ENCODE measurements at regions not wholly inside any gene's neighbourhood (a gene's known extent, or its start where the extent isn't known, plus 50 kb on each side); places are given as distances from the start of the nearest gene placed in this dataset.

DNA sequence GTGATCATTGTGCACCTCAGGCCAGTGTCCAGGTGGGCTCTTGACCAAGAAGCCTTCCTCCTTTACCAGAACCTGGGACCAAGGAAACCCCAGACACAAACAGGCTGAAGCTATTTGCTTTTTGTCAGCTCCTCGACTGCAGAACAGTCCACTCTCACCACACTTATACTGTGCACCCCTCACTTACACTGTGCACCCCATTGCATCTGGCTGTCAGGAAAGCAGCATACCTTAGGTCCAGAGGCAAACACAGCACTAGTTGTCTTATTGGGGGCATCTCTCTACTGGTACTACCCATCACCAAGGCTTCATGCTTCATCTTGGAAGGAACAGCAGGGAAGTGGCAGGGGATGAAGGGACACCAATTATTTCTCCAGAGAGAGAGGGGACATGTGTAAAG lies 198.1 kb downstream of the CXCL12 start:
- no peak for TF ChIP-seq EZH2 (IDR thresholded peaks at IDR 0.05; ENCODE audit: low read length)
- TF ChIP-seq, protein P1, sequence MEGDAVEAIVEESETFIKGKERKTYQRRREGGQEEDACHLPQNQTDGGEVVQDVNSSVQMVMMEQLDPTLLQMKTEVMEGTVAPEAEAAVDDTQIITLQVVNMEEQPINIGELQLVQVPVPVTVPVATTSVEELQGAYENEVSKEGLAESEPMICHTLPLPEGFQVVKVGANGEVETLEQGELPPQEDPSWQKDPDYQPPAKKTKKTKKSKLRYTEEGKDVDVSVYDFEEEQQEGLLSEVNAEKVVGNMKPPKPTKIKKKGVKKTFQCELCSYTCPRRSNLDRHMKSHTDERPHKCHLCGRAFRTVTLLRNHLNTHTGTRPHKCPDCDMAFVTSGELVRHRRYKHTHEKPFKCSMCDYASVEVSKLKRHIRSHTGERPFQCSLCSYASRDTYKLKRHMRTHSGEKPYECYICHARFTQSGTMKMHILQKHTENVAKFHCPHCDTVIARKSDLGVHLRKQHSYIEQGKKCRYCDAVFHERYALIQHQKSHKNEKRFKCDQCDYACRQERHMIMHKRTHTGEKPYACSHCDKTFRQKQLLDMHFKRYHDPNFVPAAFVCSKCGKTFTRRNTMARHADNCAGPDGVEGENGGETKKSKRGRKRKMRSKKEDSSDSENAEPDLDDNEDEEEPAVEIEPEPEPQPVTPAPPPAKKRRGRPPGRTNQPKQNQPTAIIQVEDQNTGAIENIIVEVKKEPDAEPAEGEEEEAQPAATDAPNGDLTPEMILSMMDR (optimal IDR thresholded peaks at IDR 0.05 in 1 of 3, IDR thresholded peaks at IDR 0.05 in 1 of 3, conservative IDR thresholded peaks at IDR 0.05 in 1 of 3; ENCODE audit: extremely low read depth in 1 of 3, insufficient read depth in 2 of 3, low read length in 3 of 3), result no peak
- DNase-seq (ENCODE audit: low read depth, low spot score), result no peak
- no peaks in the 10 kb centered on the region for H4K20me1 ChIP-seq (ENCODE audit: control insufficient read depth, extremely low read depth, insufficient read depth, low read length)
- H3K9me1 ChIP-seq (ENCODE audit: control insufficient read depth, extremely low read depth, insufficient read depth, low read length), result no peaks in the 10 kb centered on the region
- no peak overlapping the region for H3K9ac ChIP-seq (ENCODE audit: control insufficient read depth, extremely low read depth, insufficient read depth, low read length)
- H3K4me1 ChIP-seq (ENCODE audit: control insufficient read depth, extremely low read depth, insufficient read depth, low read length), result no peaks in the 10 kb centered on the region
- dilution Hi-C loops (cut with MboI; ENCODE audit: extremely low pct_ligation_motif_present, low sequenced_read_pairs), result no loop called here
- H3K4me3 ChIP-seq (ENCODE audit: control insufficient read depth in 2 of 3, extremely low read depth in 1 of 3, insufficient read depth in 2 of 3, low read depth in 1 of 3, low read length in 3 of 3), result no peak overlapping the region
- no peak overlapping the region for H3K4me2 ChIP-seq (ENCODE audit: control insufficient read depth, extremely low read depth, insufficient read depth, low read depth, low read length)
- H2AFZ ChIP-seq (ENCODE audit: control insufficient read depth, low read length), result no peak overlapping the region
- H3K9me3 ChIP-seq (ENCODE audit: control insufficient read depth, low read depth, low read length), result no peaks in the 10 kb centered on the region
- H3K27ac ChIP-seq (ENCODE audit: control insufficient read depth, insufficient read depth, low read length), result no peak overlapping the region
- no peaks in the 10 kb centered on the region for H3K36me3 ChIP-seq (ENCODE audit: control insufficient read depth in 2 of 2, extremely low read depth in 1 of 2, insufficient read depth in 2 of 2, low read length in 2 of 2)
- no peaks in the 10 kb centered on the region for H3K27me3 ChIP-seq (ENCODE audit: control insufficient read depth, extremely low read depth, insufficient read depth, low read length)
- no peaks in the 10 kb centered on the region for H3K79me2 ChIP-seq (ENCODE audit: control insufficient read depth, insufficient read depth, low read length)
- no peak for FAIRE-seq

DNA sequence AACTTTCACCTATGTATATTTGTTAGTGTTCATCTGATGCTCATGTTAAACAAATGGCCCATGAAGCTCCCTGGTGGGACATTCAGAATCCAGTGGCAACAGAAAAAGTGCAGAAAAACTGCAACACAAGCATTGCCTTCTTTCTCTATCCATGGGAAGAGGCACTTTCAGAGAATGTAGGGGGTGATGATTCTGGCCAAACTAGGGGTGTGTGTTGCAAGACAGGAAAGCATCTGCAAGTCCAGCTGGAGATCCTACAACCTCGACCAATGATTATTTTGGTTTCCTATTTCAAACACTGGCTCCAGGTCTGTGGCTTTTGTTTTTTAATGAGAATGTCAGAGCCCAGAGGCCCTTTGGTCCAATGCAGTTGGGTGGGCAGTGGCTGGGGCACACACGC lies 198.7 kb downstream of the CXCL12 start:
- no peaks in the 10 kb centered on the region for H3K36me3 ChIP-seq (ENCODE audit: control insufficient read depth in 2 of 2, extremely low read depth in 1 of 2, insufficient read depth in 2 of 2, low read length in 2 of 2)
- FAIRE-seq (no peak), DNase-seq (ENCODE audit: low read depth, low spot score) (no peak)
- H3K27ac ChIP-seq (ENCODE audit: control insufficient read depth, insufficient read depth, low read length), result no peak overlapping the region
- no peaks in the 10 kb centered on the region for H3K79me2 ChIP-seq (ENCODE audit: control insufficient read depth, insufficient read depth, low read length)
- no peak for TF ChIP-seq EZH2 (IDR thresholded peaks at IDR 0.05; ENCODE audit: low read length)
- TF ChIP-seq, protein P1 (optimal IDR thresholded peaks at IDR 0.05 in 1 of 3, IDR thresholded peaks at IDR 0.05 in 1 of 3, conservative IDR thresholded peaks at IDR 0.05 in 1 of 3; ENCODE audit: extremely low read depth in 1 of 3, insufficient read depth in 2 of 3, low read length in 3 of 3), result no peak
- no peaks in the 10 kb centered on the region for H3K9me1 ChIP-seq (ENCODE audit: control insufficient read depth, extremely low read depth, insufficient read depth, low read length)
- no peak overlapping the region for H3K9ac ChIP-seq (ENCODE audit: control insufficient read depth, extremely low read depth, insufficient read depth, low read length)
- no peak overlapping the region for H3K4me2 ChIP-seq (ENCODE audit: control insufficient read depth, extremely low read depth, insufficient read depth, low read depth, low read length)
- H3K9me3 ChIP-seq (ENCODE audit: control insufficient read depth, low read depth, low read length), result no peaks in the 10 kb centered on the region
- no peaks in the 10 kb centered on the region for H3K4me1 ChIP-seq (ENCODE audit: control insufficient read depth, extremely low read depth, insufficient read depth, low read length)
- dilution Hi-C loops (cut with MboI; ENCODE audit: extremely low pct_ligation_motif_present, low sequenced_read_pairs), result no loop called here
- no peak overlapping the region for H3K4me3 ChIP-seq (ENCODE audit: control insufficient read depth in 2 of 3, extremely low read depth in 1 of 3, insufficient read depth in 2 of 3, low read depth in 1 of 3, low read length in 3 of 3)
- H2AFZ ChIP-seq (ENCODE audit: control insufficient read depth, low read length), result no peak overlapping the region
- no peaks in the 10 kb centered on the region for H3K27me3 ChIP-seq (ENCODE audit: control insufficient read depth, extremely low read depth, insufficient read depth, low read length)
- no peaks in the 10 kb centered on the region for H4K20me1 ChIP-seq (ENCODE audit: control insufficient read depth, extremely low read depth, insufficient read depth, low read length)
